ACC112 (cell line): ENCODE measurements at regions not wholly inside any gene's neighbourhood (a gene's known extent, or its start where the extent isn't known, plus 50 kb on each side); places are given as distances from the start of the nearest gene placed in this dataset.

Source experiments
- H2AFZ ChIP-seq: fragments of 200-600 bp; sonication (generic); one replicate; pipeline ENCODE4 v1.6.0; 2017; ENCODE audit warnings: antibody characterized with exemption, low read length; ENCODE audit not compliant: unreplicated experiment
- H3K27ac ChIP-seq: fragments of 200-600 bp; sonication (generic); 2 replicates; pipeline ENCODE4 v1.5.1; 2014; ENCODE audit warnings: low read depth, mild to moderate bottlenecking, antibody characterized with exemption, low read length, moderate library complexity
- H3K27me3 ChIP-seq: fragments of 200-600 bp; sonication (generic); 2 replicates; pipeline ENCODE4 v1.6.1; 2014; ENCODE audit warnings: mild to moderate bottlenecking, antibody characterized with exemption, low read length, moderate library complexity, mixed read lengths; ENCODE audit not compliant: insufficient read depth
- H3K36me3 ChIP-seq: fragments of 200-600 bp; sonication (generic); 2 replicates; pipeline ENCODE4 v1.6.1; 2016; ENCODE audit warnings: mild to moderate bottlenecking, antibody characterized with exemption, low read length, moderate library complexity, mixed read lengths; ENCODE audit not compliant: insufficient read depth
- H3K4me1 ChIP-seq: fragments of 200-600 bp; sonication (generic); one replicate; pipeline ENCODE4 v1.6.1; 2016; ENCODE audit warnings: low read length, mixed read lengths; ENCODE audit not compliant: insufficient read depth, unreplicated experiment, control insufficient read depth
- H3K4me3 ChIP-seq: fragments of 200-600 bp; sonication (generic); 2 replicates; pipeline ENCODE4 v1.5.1; 2014; ENCODE audit warnings: mild to moderate bottlenecking, low read depth, low read length
- H3K79me2 ChIP-seq: fragments of 200-600 bp; sonication (generic); one replicate; pipeline ENCODE4 v1.6.0; 2016; ENCODE audit warnings: low read length; ENCODE audit not compliant: control insufficient read depth, unreplicated experiment, insufficient read depth

- H3K27ac ChIP-seq: no peak overlapping the region
- H3K79me2 ChIP-seq: no peaks in the 10 kb centered on the region
- H2AFZ ChIP-seq: no peak overlapping the region
- 0 out of 2 replicates have a peak, but pooled peaks cover 6% of the 10 kb centered on the region for H3K27me3 ChIP-seq
- no peak overlapping the region for H3K4me3 ChIP-seq
- no peaks in the 10 kb centered on the region for H3K36me3 ChIP-seq
- H3K4me1 ChIP-seq: no peaks in the 10 kb centered on the region
These were observed 476.6 kb downstream of the GRXCR1 start for GRCh38 chr4:43369036-43369594.

GRCh38 chr4:43373201-43373600, 480.7 kb downstream of the GRXCR1 start:
- no peak overlapping the region for H3K4me3 ChIP-seq
- H3K79me2 ChIP-seq: no peaks in the 10 kb centered on the region
- H3K27ac ChIP-seq: no peak overlapping the region
- no peak overlapping the region for H2AFZ ChIP-seq
- no peaks in the 10 kb centered on the region for H3K36me3 ChIP-seq
- H3K4me1 ChIP-seq: no peaks in the 10 kb centered on the region
- 0 out of 2 replicates have a peak, but pooled peaks cover 6% of the 10 kb centered on the region for H3K27me3 ChIP-seq

GRCh38 chr4:43374216-43374751, 481.8 kb downstream of the GRXCR1 start:
- H3K4me1 ChIP-seq: no peaks in the 10 kb centered on the region
- H3K27ac ChIP-seq: no peak overlapping the region
- no peak overlapping the region for H3K4me3 ChIP-seq

GRCh38 chr4:43379016-43379415, 486.5 kb downstream of the GRXCR1 start:
- Histone ChIP-seq H2AFZ (no peak overlapping the region), H3K4me3 (no peak overlapping the region), H3K27ac (no peak overlapping the region), H3K27me3 (no peaks in the 10 kb centered on the region), H3K79me2 (no peaks in the 10 kb centered on the region), H3K4me1 (no peaks in the 10 kb centered on the region), H3K36me3 (no peaks in the 10 kb centered on the region)

More at GRCh38 chr4:43374216-43374751, 481.8 kb downstream of the GRXCR1 start:
- no peak overlapping the region for H2AFZ ChIP-seq
- no peaks in the 10 kb centered on the region for H3K79me2 ChIP-seq
- 0 out of 2 replicates have a peak, but pooled peaks cover under 1% of the 10 kb centered on the region for H3K27me3 ChIP-seq
- H3K36me3 ChIP-seq: no peaks in the 10 kb centered on the region

- Histone ChIP-seq H3K27ac (no peak overlapping the region), H3K4me1 (no peaks in the 10 kb centered on the region), H3K36me3 (no peaks in the 10 kb centered on the region), H2AFZ (no peak overlapping the region), H3K27me3 (no peaks in the 10 kb centered on the region), H3K4me3 (no peak overlapping the region), H3K79me2 (no peaks in the 10 kb centered on the region)
These were observed 487.6 kb downstream of the GRXCR1 start for GRCh38 chr4:43380093-43380492.

GRCh38 chr4:43391069-43391468, 498.6 kb downstream of the GRXCR1 start:
- H3K27ac ChIP-seq: no peak overlapping the region
- no peaks in the 10 kb centered on the region for H3K27me3 ChIP-seq
- no peaks in the 10 kb centered on the region for H3K36me3 ChIP-seq
- H3K4me3 ChIP-seq: no peak overlapping the region
- no peaks in the 10 kb centered on the region for H3K4me1 ChIP-seq
- H2AFZ ChIP-seq: no peak overlapping the region
- no peaks in the 10 kb centered on the region for H3K79me2 ChIP-seq

GRCh38 chr4:43394976-43395375, 502.5 kb downstream of the GRXCR1 start:
- Histone ChIP-seq H3K4me3 (no peak overlapping the region), H3K36me3 (no peaks in the 10 kb centered on the region), H3K4me1 (no peaks in the 10 kb centered on the region), H3K79me2 (no peaks in the 10 kb centered on the region), H3K27me3 (no peaks in the 10 kb centered on the region), H2AFZ (no peak overlapping the region), H3K27ac (no peak overlapping the region)

GRCh38 chr4:43399726-43400125, 507.2 kb downstream of the GRXCR1 start:
- no peaks in the 10 kb centered on the region for H3K36me3 ChIP-seq
- no peak overlapping the region for H3K27ac ChIP-seq
- H3K4me3 ChIP-seq: no peak overlapping the region
- no peaks in the 10 kb centered on the region for H3K27me3 ChIP-seq
- H3K79me2 ChIP-seq: no peaks in the 10 kb centered on the region
- no peak overlapping the region for H2AFZ ChIP-seq
- no peaks in the 10 kb centered on the region for H3K4me1 ChIP-seq

GRCh38 chr4:43402393-43402792, 509.9 kb downstream of the GRXCR1 start:
- no peak overlapping the region for H3K27ac ChIP-seq
- no peak overlapping the region for H2AFZ ChIP-seq
- no peaks in the 10 kb centered on the region for H3K4me1 ChIP-seq
- H3K79me2 ChIP-seq: no peaks in the 10 kb centered on the region
- no peaks in the 10 kb centered on the region for H3K27me3 ChIP-seq
- H3K4me3 ChIP-seq: no peak overlapping the region
- H3K36me3 ChIP-seq: no peaks in the 10 kb centered on the region

GRCh38 chr4:43410636-43411035, 518.1 kb downstream of the GRXCR1 start:
- H3K27me3 ChIP-seq: no peaks in the 10 kb centered on the region
- H3K27ac ChIP-seq: no peak overlapping the region
- H3K36me3 ChIP-seq: no peaks in the 10 kb centered on the region
- no peaks in the 10 kb centered on the region for H3K4me1 ChIP-seq
- no peak overlapping the region for H3K4me3 ChIP-seq
- H3K79me2 ChIP-seq: no peaks in the 10 kb centered on the region
- H2AFZ ChIP-seq: no peak overlapping the region

GRCh38 chr4:43411226-43411625, 518.7 kb downstream of the GRXCR1 start:
- Histone ChIP-seq H3K27me3 (no peaks in the 10 kb centered on the region), H3K4me3 (no peak overlapping the region), H3K36me3 (no peaks in the 10 kb centered on the region), H3K4me1 (no peaks in the 10 kb centered on the region), H3K79me2 (no peaks in the 10 kb centered on the region), H2AFZ (no peak overlapping the region), H3K27ac (no peak overlapping the region)
